Ramos (cell line): ENCODE measurements at regions not wholly inside any gene's neighbourhood (a gene's known extent, or its start where the extent isn't known, plus 50 kb on each side); places are given as distances from the start of the nearest gene placed in this dataset.

Experiments
- in situ Hi-C: fragments of 300-500 bp; cut with MboI; formaldehyde crosslinking; loops from one replicate; pipeline ENCODE4 v1.14.3; 2022; ENCODE audit warnings: low sequenced_read_pairs; ENCODE audit not compliant: unreplicated experiment

GRCh38 chr1:57968321-57968720 is 544.5 kb upstream of the DAB1 start:
- in situ Hi-C loops = no loop called here

GRCh38 chr1:57966751-57967406 is 543.0 kb upstream of the DAB1 start:
- in situ Hi-C loops = no loop called here

- in situ Hi-C loops = no loop called here
These were observed 542.5 kb upstream of the DAB1 start for GRCh38 chr1:57966340-57966739.

GRCh38 chr1:57963581-57963980 is 539.7 kb upstream of the DAB1 start:
- in situ Hi-C loops = no loop called here

GRCh38 chr1:57959531-57960241 is 535.8 kb upstream of the DAB1 start:
- in situ Hi-C loops = no loop called here

- in situ Hi-C loops = no loop called here
These were observed 533.7 kb upstream of the DAB1 start for GRCh38 chr1:57957576-57957975.

- in situ Hi-C loops = no loop called here
These were observed 527.5 kb upstream of the DAB1 start for GRCh38 chr1:57951390-57951789.

- in situ Hi-C loops = no loop called here
These were observed 525.3 kb upstream of the DAB1 start for GRCh38 chr1:57949168-57949567.

- in situ Hi-C loops = no loop called here
These were observed 523.6 kb upstream of the DAB1 start for GRCh38 chr1:57947471-57947870.

- in situ Hi-C loops = no loop called here
These were observed 521.2 kb upstream of the DAB1 start for GRCh38 chr1:57945045-57945444.

GRCh38 chr1:57943365-57943764 is 519.5 kb upstream of the DAB1 start:
- in situ Hi-C loops = no loop called here

- in situ Hi-C loops = no loop called here
These were observed 510.9 kb upstream of the DAB1 start for GRCh38 chr1:57934745-57935144.

- in situ Hi-C loops = no loop called here
These were observed 503.1 kb upstream of the DAB1 start for GRCh38 chr1:57927003-57927402.

GRCh38 chr1:57926025-57926552 is 502.2 kb upstream of the DAB1 start:
- in situ Hi-C loops = no loop called here

- in situ Hi-C loops = no loop called here
These were observed 501.4 kb upstream of the DAB1 start for GRCh38 chr1:57925226-57925625.

GRCh38 chr1:57922130-57922529 is 498.3 kb upstream of the DAB1 start:
- in situ Hi-C loops = no loop called here

- in situ Hi-C loops = no loop called here
These were observed 492.2 kb upstream of the DAB1 start for GRCh38 chr1:57916041-57916440.

- in situ Hi-C loops = no loop called here
These were observed 487.6 kb upstream of the DAB1 start for GRCh38 chr1:57911427-57911826.

- in situ Hi-C loops = no loop called here
These were observed 486.9 kb upstream of the DAB1 start for GRCh38 chr1:57910782-57911181.

- in situ Hi-C loops = no loop called here
These were observed 486.4 kb upstream of the DAB1 start for GRCh38 chr1:57910305-57910704.

- in situ Hi-C loops = no loop called here
These were observed 484.5 kb upstream of the DAB1 start for GRCh38 chr1:57908147-57908890.
